Mesenchymal stem cell (in vitro differentiated cells and primary cell): ENCODE measurements at regions not wholly inside any gene's neighbourhood (a gene's known extent, or its start where the extent isn't known, plus 50 kb on each side); places are given as distances from the start of the nearest gene placed in this dataset.

Experiments
- DNase-seq: peaks from one replicate; pipeline ENCODE4 v3.0.0-alpha.2; 2013
- H2AFZ ChIP-seq: one replicate; pipeline ENCODE4 v1.6.1; 2013; ENCODE audit warnings: low read depth, mild to moderate bottlenecking, control low read depth, inconsistent platforms, low read length, moderate library complexity
- H2AK5ac ChIP-seq: 2 replicates; pipeline ENCODE4 v1.6.1; 2013; ENCODE audit warnings: low read length, moderate library complexity, mild to moderate bottlenecking, inconsistent platforms; ENCODE audit not compliant: severe bottlenecking
- H2BK120ac ChIP-seq: one replicate; pipeline ENCODE4 v1.6.1; 2013; ENCODE audit warnings: low read depth, mild to moderate bottlenecking, inconsistent platforms, low read length, moderate library complexity
- H2BK12ac ChIP-seq, 2 experiments: one replicate each; pipeline ENCODE4 v1.6.1; 2013; ENCODE audit warnings: inconsistent platforms in 2 of 2, low read length in 2 of 2, mild to moderate bottlenecking in 2 of 2, moderate library complexity in 2 of 2, control low read depth in 1 of 2
- H2BK15ac ChIP-seq: one replicate; pipeline ENCODE4 v1.6.1; 2013; ENCODE audit warnings: mild to moderate bottlenecking, low read depth, inconsistent platforms; ENCODE audit not compliant: poor library complexity, severe bottlenecking
- H2BK5ac ChIP-seq: 2 replicates; pipeline ENCODE4 v1.6.1; 2013; ENCODE audit warnings: low read depth, mild to moderate bottlenecking, low read length, control low read depth, inconsistent platforms; ENCODE audit not compliant: poor library complexity, severe bottlenecking
- H3K14ac ChIP-seq, 2 experiments: one replicate each; pipeline ENCODE4 v1.6.1; 2013; ENCODE audit warnings: inconsistent platforms in 2 of 2, low read length in 2 of 2, control low read depth in 1 of 2, mild to moderate bottlenecking in 1 of 2, moderate library complexity in 1 of 2
- H3K18ac ChIP-seq, 2 experiments: one replicate each; pipeline ENCODE4 v1.6.1; 2013; ENCODE audit warnings: inconsistent platforms in 2 of 2, low read length in 2 of 2, control low read depth in 1 of 2, low read depth in 1 of 2, mild to moderate bottlenecking in 1 of 2
- H3K23ac ChIP-seq, 2 experiments: one replicate each; pipeline ENCODE4 v1.6.1; 2013; ENCODE audit warnings: inconsistent platforms in 2 of 2, low read length in 2 of 2, mild to moderate bottlenecking in 2 of 2, moderate library complexity in 2 of 2, control low read depth in 1 of 2
- H3K27ac ChIP-seq: 2 replicates; pipeline ENCODE4 v1.5.1; 2013; ENCODE audit warnings: mild to moderate bottlenecking, moderate library complexity, low read length, control low read depth, inconsistent platforms; ENCODE audit not compliant: poor library complexity, severe bottlenecking
- H3K27me3 ChIP-seq, 2 experiments: 2 replicates each; pipeline versions ENCODE4 v1.6.1 to v1.7.0; 2013; ENCODE audit warnings: low read length in 2 of 2, mild to moderate bottlenecking in 2 of 2, moderate library complexity in 2 of 2, control low read depth in 1 of 2, inconsistent platforms in 1 of 2; ENCODE audit not compliant: control insufficient read depth in 1 of 2, insufficient read depth in 1 of 2
- H3K36me3 ChIP-seq, 2 experiments: 2 replicates each; pipeline versions ENCODE4 v1.6.1 to v1.7.0; 2013; ENCODE audit warnings: low read length in 2 of 2, control low read depth in 1 of 2, inconsistent platforms in 1 of 2, low read depth in 1 of 2, mild to moderate bottlenecking in 1 of 2; ENCODE audit not compliant: insufficient read depth in 2 of 2, control insufficient read depth in 1 of 2
- H3K4ac ChIP-seq, 2 experiments: one replicate each; pipeline ENCODE4 v1.6.1; 2013; ENCODE audit warnings: inconsistent platforms in 2 of 2, low read length in 2 of 2, mild to moderate bottlenecking in 2 of 2, moderate library complexity in 2 of 2, control low read depth in 1 of 2, low read depth in 1 of 2
- H3K4me1 ChIP-seq: 2 replicates; pipeline ENCODE4 v1.6.1; 2013; ENCODE audit warnings: low read depth, low read length, control low read depth; ENCODE audit not compliant: control insufficient read depth, insufficient read depth
- H3K4me2 ChIP-seq: 2 replicates; pipeline ENCODE4 v1.6.1; 2013; ENCODE audit warnings: low read length, mild to moderate bottlenecking, inconsistent platforms; ENCODE audit not compliant: poor library complexity, severe bottlenecking
- H3K4me3 ChIP-seq, 2 experiments: 2 replicates each; pipeline versions ENCODE4 v1.5.1 to v1.7.0; 2013; ENCODE audit warnings: low read length in 2 of 2, mild to moderate bottlenecking in 2 of 2, control low read depth in 1 of 2, low read depth in 1 of 2; ENCODE audit not compliant: insufficient read depth in 1 of 2
- H3K79me1 ChIP-seq: replicated peaks from 2 replicates; pipeline ENCODE4 v1.6.1; 2013; ENCODE audit warnings: mild to moderate bottlenecking, control low read depth, low read length, inconsistent platforms; ENCODE audit not compliant: poor library complexity, severe bottlenecking
- H3K9ac ChIP-seq: 2 replicates; pipeline ENCODE4 v1.7.0; 2013; ENCODE audit warnings: mild to moderate bottlenecking, low read length, moderate library complexity
- H3K9me3 ChIP-seq: 2 replicates; pipeline ENCODE4 v1.7.0; 2013; ENCODE audit warnings: mild to moderate bottlenecking, low read length; ENCODE audit not compliant: control insufficient read depth
- H4K8ac ChIP-seq: one replicate; pipeline ENCODE4 v1.6.1; 2013; ENCODE audit warnings: inconsistent platforms, mild to moderate bottlenecking, low read length, moderate library complexity
- H4K91ac ChIP-seq: one replicate; pipeline ENCODE4 v1.6.1; 2013; ENCODE audit warnings: mild to moderate bottlenecking, low read length, inconsistent platforms
- WGBS: methylation state at CpG from one replicate; pipeline ENCODE4 v1.1.7; 2013; ENCODE audit warnings: mixed read lengths; 5-methylcytosine and 5-hydroxymethylcytosine counted together

DNA sequence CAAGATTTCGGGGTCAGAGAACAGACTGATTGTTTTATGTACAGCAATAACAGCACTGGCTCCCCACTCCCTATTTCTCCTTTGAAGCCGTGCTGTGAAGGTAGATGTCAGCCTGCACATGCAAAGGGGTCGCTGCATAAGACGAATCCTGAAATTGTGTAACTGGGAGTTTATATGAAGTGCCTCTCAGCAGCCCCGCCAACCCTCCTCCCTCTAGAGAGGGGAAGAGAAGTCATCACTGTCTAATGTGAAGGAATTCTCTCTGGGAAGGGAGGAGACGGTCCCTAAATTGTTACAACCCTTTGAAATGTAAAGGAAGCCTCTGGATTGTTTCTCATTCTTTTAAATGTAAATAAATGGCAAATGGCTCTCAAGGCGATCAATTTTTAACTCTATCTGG is 545.3 kb downstream of the PLA2G4A start:
- H2BK15ac ChIP-seq: no peak overlapping the region
- no peak overlapping the region for H2BK120ac ChIP-seq
- no peak overlapping the region for H3K4me2 ChIP-seq
- no peaks in the 10 kb centered on the region for H3K9me3 ChIP-seq
- no peak for DNase-seq
- no peak overlapping the region for H3K4me3 ChIP-seq
- no peaks in the 10 kb centered on the region for H3K79me1 ChIP-seq
- H3K23ac ChIP-seq: no peak overlapping the region
- H2AFZ ChIP-seq: no peak overlapping the region
- no peaks in the 10 kb centered on the region for H3K27me3 ChIP-seq
- no peaks in the 10 kb centered on the region for H3K36me3 ChIP-seq
- H3K4ac ChIP-seq: no peak overlapping the region
- no peak overlapping the region for H2AK5ac ChIP-seq
- H4K8ac ChIP-seq: no peak overlapping the region
- no peak overlapping the region for H2BK5ac ChIP-seq
- no peak overlapping the region for H4K91ac ChIP-seq
- no peak overlapping the region for H3K27ac ChIP-seq
- no peak overlapping the region for H3K14ac ChIP-seq
- peak overlapping the region in 1 of 2 experiments; percentile 2 for H3K18ac ChIP-seq
- H3K9ac ChIP-seq: no peak overlapping the region
- H2BK12ac ChIP-seq: no peak overlapping the region
- WGBS: 65% methylated on average over 3 of the region's 7 CpGs
- no peaks in the 10 kb centered on the region for H3K4me1 ChIP-seq

GRCh38 chr1:187374742-187375141 is 546.0 kb downstream of the PLA2G4A start:
- no peaks in the 10 kb centered on the region for H3K27me3 ChIP-seq
- no peaks in the 10 kb centered on the region for H3K9me3 ChIP-seq
- H2BK5ac ChIP-seq: no peak overlapping the region
- no peak overlapping the region for H3K9ac ChIP-seq
- H2BK15ac ChIP-seq: no peak overlapping the region
- H3K36me3 ChIP-seq: no peaks in the 10 kb centered on the region
- 50% methylated on average over 1 of the region's 1 CpG for WGBS
- no peak overlapping the region for H3K4me2 ChIP-seq
- no peak overlapping the region for H3K23ac ChIP-seq
- H2AK5ac ChIP-seq: no peak overlapping the region
- no peak overlapping the region for H3K4ac ChIP-seq
- H4K8ac ChIP-seq: no peak overlapping the region
- H3K18ac ChIP-seq: no peak overlapping the region
- H4K91ac ChIP-seq: no peak overlapping the region
- H2AFZ ChIP-seq: no peak overlapping the region
- H2BK12ac ChIP-seq: no peak overlapping the region
- no peaks in the 10 kb centered on the region for H3K79me1 ChIP-seq
- H3K4me3 ChIP-seq: no peak overlapping the region
- no peak overlapping the region for H2BK120ac ChIP-seq
- H3K4me1 ChIP-seq: no peaks in the 10 kb centered on the region
- H3K27ac ChIP-seq: no peak overlapping the region
- H3K14ac ChIP-seq: no peak overlapping the region
- no peak for DNase-seq

- Histone ChIP-seq H2BK12ac (no peak overlapping the region), H3K36me3 (no peaks in the 10 kb centered on the region)
- WGBS: 73% methylated on average over 3 of the region's 3 CpGs
Measured at GRCh38 chr1:187383366-187383765, 554.6 kb downstream of the PLA2G4A start.

GRCh38 chr1:187384504-187384903 is 555.8 kb downstream of the PLA2G4A start:
- Histone ChIP-seq H3K14ac (no peak overlapping the region), H3K27ac (no peak overlapping the region), H2BK12ac (no peak overlapping the region), H4K91ac (no peak overlapping the region), H3K9ac (no peak overlapping the region), H3K27me3 (no peaks in the 10 kb centered on the region), H2BK120ac (no peak overlapping the region), H3K18ac (no peak overlapping the region), H3K23ac (no peak overlapping the region), H2AK5ac (no peak overlapping the region), H3K4me2 (no peak overlapping the region), H3K4me3 (no peak overlapping the region), H3K4ac (no peak overlapping the region), H3K9me3 (no peaks in the 10 kb centered on the region), H2BK15ac (no peak overlapping the region), H3K79me1 (no peaks in the 10 kb centered on the region), H3K36me3 (no peaks in the 10 kb centered on the region), H2AFZ (no peak overlapping the region), H4K8ac (no peak overlapping the region), H2BK5ac (no peak overlapping the region), H3K4me1 (no peaks in the 10 kb centered on the region)
- no peak for DNase-seq
- 53% methylated on average over 2 of the region's 2 CpGs for WGBS

More at GRCh38 chr1:187383366-187383765, 554.6 kb downstream of the PLA2G4A start:
- H3K27me3 ChIP-seq: no peaks in the 10 kb centered on the region
- H3K4me2 ChIP-seq: no peak overlapping the region
- no peak overlapping the region for H3K4me3 ChIP-seq
- H2BK15ac ChIP-seq: no peak overlapping the region
- no peak overlapping the region for H4K91ac ChIP-seq
- H3K18ac ChIP-seq: no peak overlapping the region
- H3K79me1 ChIP-seq: no peaks in the 10 kb centered on the region
- no peak overlapping the region for H3K14ac ChIP-seq
- no peak overlapping the region for H3K4ac ChIP-seq
- no peak overlapping the region for H2BK120ac ChIP-seq
- no peak overlapping the region for H2AFZ ChIP-seq
- DNase-seq: no peak
- no peak overlapping the region for H2AK5ac ChIP-seq
- H3K4me1 ChIP-seq: no peaks in the 10 kb centered on the region
- H2BK5ac ChIP-seq: no peak overlapping the region
- no peak overlapping the region for H3K9ac ChIP-seq
- H3K27ac ChIP-seq: no peak overlapping the region
- no peak overlapping the region for H4K8ac ChIP-seq
- no peak overlapping the region for H3K23ac ChIP-seq
- no peaks in the 10 kb centered on the region for H3K9me3 ChIP-seq
